SJSA1 (cell line): ENCODE measurements at regions not wholly inside any gene's neighbourhood (a gene's known extent, or its start where the extent isn't known, plus 50 kb on each side); places are given as distances from the start of the nearest gene placed in this dataset.
"Not testable (repeated sequence)": the region's sequence is repeated elsewhere in the genome, so short reads cannot be mapped to it uniquely, and the experiment has no call there.

Source experiments
- DNase-seq, 2 experiments: peaks; one replicate each; pipeline ENCODE4 v3.0.0-alpha.2; 2015 to 2020; ENCODE audit warnings: low spot score in 2 of 2, low read depth in 1 of 2
- H3K27ac ChIP-seq: fragments of 250-450 bp; sonication (Bioruptor Pico); 2 replicates; pipeline ENCODE4 v1.5.1; 2020; ENCODE audit warnings: mild to moderate bottlenecking, moderate library complexity
- H3K27me3 ChIP-seq: fragments of 250-450 bp; sonication (Bioruptor Pico); replicated peaks from 2 replicates; pipeline ENCODE4 v1.5.1; 2020; ENCODE audit warnings: mild to moderate bottlenecking, moderate library complexity
- H3K36me3 ChIP-seq: fragments of 250-450 bp; sonication (Bioruptor Pico); 2 replicates; pipeline ENCODE4 v1.5.1; 2020; ENCODE audit warnings: mild to moderate bottlenecking
- H3K4me1 ChIP-seq: fragments of 250-450 bp; sonication (Bioruptor Pico); replicated peaks from 2 replicates; pipeline ENCODE4 v1.6.1; 2021; ENCODE audit warnings: mild to moderate bottlenecking
- H3K4me3 ChIP-seq: fragments of 250-450 bp; sonication (Bioruptor Pico); 2 replicates; pipeline ENCODE4 v1.5.1; 2020; ENCODE audit warnings: mild to moderate bottlenecking
- H3K9me3 ChIP-seq: fragments of 250-450 bp; sonication (Bioruptor Pico); replicated peaks from 2 replicates; pipeline ENCODE4 v1.5.1; 2020; ENCODE audit warnings: mild to moderate bottlenecking

DNA sequence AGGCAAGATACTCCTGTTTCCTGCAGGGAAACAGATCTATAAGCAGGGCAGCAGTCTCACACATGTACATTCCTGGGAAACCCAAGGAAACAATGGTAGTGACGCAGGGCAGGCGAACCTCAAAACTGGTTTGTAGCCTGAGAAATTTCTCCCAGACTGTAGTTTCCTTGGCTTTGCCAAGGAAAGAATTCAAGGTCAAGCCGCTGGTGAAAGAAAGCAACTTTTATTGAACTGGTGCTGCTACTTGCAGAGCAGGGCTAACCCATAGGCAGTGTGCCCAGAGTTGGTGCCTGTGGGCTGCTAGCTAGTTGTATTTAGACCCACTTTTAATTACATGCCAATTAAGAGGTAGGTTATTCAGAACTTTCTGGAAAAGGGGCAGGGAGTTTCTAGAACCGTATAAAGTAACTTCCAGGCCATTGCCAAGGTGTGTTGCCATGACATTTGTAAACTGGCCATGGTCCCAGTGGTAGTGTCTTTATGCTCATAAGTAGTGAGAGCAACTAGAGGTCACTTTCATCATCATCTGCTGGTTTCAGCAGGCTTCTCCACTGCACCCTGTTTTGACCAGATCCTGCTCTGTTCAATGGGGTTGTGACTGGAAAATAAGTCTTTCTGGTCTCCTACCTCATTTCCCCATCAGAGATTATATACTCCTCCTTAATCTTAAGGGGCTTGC lies 89.7 kb downstream of the PPIAL4C start:
- not testable (repeated sequence) for H3K27me3 ChIP-seq, DNase-seq, H3K9me3 ChIP-seq, H3K4me3 ChIP-seq, H3K36me3 ChIP-seq, H3K4me1 ChIP-seq, H3K27ac ChIP-seq

DNA sequence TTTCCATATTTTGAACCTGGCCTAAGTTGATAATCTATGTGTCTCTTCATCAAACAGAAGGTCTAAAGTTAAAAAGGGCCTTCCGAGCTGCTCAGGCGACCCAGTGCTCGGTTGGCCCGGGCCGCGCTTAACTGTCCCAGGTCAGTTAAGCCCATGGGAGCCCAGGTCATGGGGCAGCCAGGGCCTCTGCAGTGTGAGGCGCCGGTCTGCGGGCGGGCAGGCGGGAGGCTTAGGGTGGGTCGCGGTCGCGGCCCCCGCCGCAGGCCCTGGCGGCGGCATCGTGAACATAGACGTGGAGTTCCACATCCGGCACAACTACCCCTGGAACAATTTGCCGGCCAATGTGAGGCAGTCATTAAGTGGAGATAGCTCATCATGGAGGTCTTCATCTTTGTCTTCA lies 91.3 kb downstream of the PPIAL4C start:
- not testable (repeated sequence) for H3K27ac ChIP-seq, H3K36me3 ChIP-seq, H3K4me1 ChIP-seq, H3K9me3 ChIP-seq, H3K4me3 ChIP-seq, DNase-seq, H3K27me3 ChIP-seq

DNA sequence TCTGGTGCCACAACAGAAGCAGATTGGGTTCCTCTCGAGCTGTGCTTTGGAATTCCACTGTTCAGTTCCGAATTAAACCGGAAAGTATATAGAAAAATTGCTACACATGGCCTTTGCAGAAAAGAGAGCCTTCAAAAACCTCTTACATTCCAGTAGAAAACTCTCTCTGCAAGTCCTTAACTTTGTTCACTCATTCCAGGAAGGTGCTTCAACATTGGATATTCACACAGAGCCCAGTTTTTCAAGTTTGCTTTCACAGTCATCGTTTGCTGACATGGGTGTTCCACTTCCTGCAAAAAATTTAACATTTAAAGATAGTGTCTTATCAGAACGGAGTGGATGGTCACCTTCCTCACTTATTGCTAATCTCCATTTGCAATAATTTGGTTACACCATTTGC lies 93.7 kb downstream of the PPIAL4C start:
- H3K27me3 ChIP-seq, H3K36me3 ChIP-seq, H3K4me3 ChIP-seq, H3K4me1 ChIP-seq, H3K9me3 ChIP-seq, DNase-seq, H3K27ac ChIP-seq: not testable (repeated sequence)

DNA sequence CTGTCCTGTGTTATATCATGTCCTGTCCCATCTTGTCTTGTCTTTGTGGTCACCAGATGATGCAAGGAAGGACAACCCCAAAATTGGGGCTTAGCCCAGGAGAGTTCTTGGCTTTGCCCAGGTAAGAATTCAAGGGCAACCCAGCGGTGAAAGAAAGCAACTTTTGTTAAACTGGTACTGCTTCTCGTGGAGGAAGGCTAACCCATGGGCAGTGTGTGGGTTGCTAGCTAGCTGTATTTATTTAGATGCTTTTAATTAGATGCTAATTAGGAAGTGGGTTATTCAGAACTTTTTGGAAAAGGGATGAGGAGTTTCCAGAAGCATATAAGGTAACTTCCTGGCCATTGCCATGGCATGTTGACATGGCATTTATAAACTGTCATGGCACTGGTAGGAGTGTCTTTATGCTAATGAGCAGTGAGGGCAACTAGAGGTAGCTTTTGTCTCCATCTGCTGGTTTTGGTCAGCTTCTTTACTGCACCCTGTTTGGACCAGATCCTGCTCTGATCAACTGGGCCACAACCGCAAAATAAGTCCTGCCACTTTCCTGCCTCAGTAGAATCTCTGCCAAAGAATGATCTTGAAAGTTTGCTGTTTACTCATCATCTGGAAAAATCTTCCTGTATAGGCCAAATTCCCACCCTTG lies 95.8 kb upstream of the FCGR1A start:
- not testable (repeated sequence) for DNase-seq, H3K9me3 ChIP-seq, H3K27ac ChIP-seq, H3K4me1 ChIP-seq, H3K36me3 ChIP-seq, H3K27me3 ChIP-seq, H3K4me3 ChIP-seq

DNA sequence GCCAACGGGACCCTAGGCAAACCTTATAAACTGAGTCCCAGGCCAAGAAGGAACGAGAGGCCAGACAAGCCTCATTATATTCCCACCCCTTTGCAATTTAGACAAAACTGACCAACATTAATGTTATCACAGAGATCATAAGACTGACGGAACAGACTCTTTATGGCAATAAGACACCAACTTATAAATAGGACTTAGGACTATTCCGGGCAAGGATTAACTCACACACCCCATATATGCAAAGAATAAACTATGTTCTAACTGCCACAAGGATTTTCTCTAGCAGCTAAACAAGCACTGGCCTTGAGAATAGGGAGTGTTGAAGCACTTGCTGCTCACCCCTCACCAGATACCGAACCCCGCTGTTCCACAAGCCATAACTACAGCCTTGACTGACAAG lies 91.1 kb upstream of the FCGR1A start:
- DNase-seq, H3K27me3 ChIP-seq: not testable (repeated sequence)

DNA sequence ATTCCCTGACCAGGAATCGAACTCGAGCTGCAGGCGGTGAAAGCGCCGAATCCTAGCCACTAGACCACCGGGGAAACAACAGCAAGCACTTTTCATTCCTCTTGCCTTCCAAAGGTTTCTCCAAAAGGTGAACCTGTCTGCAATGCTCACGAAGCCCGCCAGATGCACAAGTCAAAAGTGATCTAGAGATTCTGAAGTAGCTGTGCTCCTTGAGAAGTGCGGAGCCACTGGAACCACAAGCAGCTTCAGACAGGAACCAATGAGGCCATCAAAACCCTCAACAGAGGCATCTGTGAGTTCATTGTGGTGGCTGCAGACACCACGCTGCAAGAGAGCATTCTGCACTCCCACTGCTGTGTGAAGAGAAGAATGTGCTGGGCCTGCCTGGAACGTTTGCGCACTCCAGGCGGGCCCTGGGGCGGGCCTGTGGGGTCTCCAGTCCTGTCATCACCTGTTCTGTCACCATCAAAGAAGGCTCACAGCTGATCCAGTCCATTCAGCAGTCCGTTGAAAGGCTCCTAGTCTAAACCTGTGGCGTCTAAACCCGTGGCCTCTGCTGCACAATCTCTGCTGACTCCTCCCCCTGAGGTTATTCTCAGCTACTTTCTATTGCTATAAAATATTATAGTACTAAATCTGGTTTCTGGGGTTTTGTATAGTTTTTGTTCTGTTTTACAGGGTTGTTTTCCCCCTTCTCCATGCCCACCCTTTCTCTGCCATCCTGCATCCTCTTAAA lies 89.5 kb upstream of the FCGR1A start:
- H3K27me3 ChIP-seq, H3K9me3 ChIP-seq, H3K4me3 ChIP-seq, H3K4me1 ChIP-seq, H3K27ac ChIP-seq, DNase-seq, H3K36me3 ChIP-seq: not testable (repeated sequence)

More for the DNA sequence above, 91.1 kb upstream of the FCGR1A start:
- not testable (repeated sequence) for H3K4me3 ChIP-seq, H3K36me3 ChIP-seq, H3K9me3 ChIP-seq, H3K4me1 ChIP-seq, H3K27ac ChIP-seq

DNA sequence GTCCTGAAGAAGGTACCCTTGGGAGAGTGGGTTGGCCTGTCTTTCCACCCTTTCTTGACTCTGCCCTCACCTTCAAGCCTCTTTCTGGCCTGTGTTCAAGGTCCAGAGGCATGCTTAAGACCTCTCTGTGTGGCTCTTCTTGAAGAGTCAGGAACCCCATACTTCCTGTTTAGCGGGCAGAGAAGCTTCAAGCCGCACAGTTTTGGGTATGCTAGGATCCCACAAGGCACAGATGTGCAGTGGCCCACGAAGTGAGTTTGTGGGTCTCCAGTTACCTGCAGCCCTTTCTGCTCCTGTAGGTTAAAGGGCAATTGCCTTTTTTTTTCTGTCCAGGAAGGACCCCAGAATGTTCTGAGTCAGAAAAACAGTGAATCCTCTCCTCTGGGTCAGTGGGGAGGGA lies 87.4 kb upstream of the FCGR1A start:
- not testable (repeated sequence) for DNase-seq, H3K4me3 ChIP-seq, H3K27me3 ChIP-seq, H3K27ac ChIP-seq, H3K4me1 ChIP-seq, H3K9me3 ChIP-seq, H3K36me3 ChIP-seq

DNA sequence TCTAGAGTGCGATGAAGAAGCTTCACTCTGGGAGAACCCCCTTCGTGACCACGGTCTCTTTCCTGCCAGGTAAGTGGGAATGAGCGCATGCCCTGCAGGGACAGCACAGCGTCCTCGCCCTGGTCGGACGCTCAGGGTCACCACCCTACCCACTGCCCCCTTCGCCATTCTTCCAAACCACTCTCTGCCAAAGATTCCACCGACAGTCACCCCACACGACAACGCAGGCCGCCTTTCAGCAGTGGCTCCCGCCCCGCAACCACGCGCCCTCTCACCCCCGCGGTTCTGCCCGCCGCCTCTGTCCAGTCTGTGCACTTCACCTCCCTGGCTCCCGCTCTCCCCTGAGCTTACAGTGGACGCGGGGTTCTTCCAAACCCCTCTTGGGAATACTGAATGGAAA lies 82.3 kb upstream of the FCGR1A start:
- H3K4me3 ChIP-seq, DNase-seq: not testable (repeated sequence)

DNA sequence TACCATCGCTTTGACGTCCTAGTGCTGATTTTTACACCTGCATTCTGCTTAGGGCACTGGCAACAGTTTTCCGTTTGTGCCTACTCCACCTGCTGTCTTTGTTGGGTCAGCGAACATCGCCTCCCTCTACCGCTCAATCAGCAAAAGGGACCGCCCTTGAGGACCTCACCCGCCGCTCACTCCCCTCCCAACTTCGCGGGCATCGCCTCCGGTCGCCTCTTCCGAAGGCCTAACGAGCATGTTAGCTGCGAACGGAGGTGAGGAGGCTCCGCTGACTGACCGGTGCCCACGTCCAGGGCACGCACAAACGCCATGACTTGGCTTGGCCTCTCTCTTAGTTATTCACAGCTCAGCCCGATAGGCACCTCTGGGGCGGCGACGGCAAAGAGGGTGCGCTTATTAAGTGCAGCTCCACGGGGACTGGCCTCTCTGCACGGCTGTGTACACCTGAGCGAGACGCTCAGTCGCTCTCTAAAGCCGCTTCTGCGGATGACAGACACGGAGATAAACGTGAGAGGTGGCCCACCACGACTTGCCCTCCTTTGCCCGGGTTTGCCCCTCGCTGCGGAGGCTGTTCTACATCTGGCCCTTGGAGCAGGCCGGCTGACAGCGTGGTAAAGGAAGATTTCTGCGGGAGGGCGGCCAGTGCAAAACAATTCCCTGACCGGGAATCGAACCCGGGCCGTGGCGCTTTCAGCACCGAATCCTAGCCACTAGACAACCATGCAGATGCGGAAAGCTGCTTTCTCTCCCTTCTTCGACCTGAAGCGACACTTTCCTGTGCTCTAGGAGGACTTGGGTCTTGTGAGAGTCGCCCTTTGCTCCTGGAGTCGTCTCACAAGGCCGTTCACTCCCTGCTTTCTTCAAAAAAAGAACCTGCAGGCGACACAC lies 81.6 kb upstream of the FCGR1A start:
- H3K9me3 ChIP-seq, H3K27ac ChIP-seq, H3K4me3 ChIP-seq, H3K36me3 ChIP-seq, H3K27me3 ChIP-seq, DNase-seq, H3K4me1 ChIP-seq: not testable (repeated sequence)

More for the DNA sequence above, 82.3 kb upstream of the FCGR1A start:
- not testable (repeated sequence) for H3K27ac ChIP-seq, H3K9me3 ChIP-seq, H3K4me1 ChIP-seq, H3K27me3 ChIP-seq, H3K36me3 ChIP-seq

DNA sequence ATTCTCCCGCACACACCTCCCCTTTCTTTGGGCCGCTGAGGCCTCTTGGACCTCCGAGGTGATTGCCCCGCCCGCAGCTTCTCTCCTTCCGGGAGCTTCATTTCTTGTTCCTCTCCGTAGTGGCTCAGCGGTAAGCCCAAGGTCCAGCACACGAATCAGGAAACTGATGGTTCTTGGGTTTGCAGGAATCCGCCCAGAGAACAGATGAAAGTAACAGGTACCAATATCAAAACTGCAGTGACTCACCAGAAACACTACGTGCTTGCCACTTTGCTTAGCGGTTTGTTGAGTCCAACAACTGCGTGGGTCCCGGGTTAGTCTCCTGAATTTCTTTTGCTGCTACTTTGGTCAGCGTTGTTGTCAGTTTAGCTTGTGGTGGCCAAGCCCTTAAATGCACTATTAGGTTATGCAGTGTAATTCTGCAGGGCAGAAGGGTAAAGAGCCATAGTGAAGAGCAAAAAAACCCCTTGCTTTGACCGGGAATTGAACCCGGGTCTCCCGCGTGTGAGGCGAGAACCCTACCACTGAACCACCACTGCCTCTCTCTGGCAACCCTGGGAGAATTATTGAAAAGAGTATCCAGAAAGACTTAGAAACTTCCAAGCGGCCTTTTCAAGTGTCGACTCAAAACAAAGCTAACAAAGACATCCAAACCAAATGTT lies 74.2 kb upstream of the FCGR1A start:
- peak; percentile 49 to 72 for DNase-seq
- H3K4me3 ChIP-seq, H3K4me1 ChIP-seq, H3K36me3 ChIP-seq, H3K9me3 ChIP-seq, H3K27ac ChIP-seq, H3K27me3 ChIP-seq: not testable (repeated sequence)

DNA sequence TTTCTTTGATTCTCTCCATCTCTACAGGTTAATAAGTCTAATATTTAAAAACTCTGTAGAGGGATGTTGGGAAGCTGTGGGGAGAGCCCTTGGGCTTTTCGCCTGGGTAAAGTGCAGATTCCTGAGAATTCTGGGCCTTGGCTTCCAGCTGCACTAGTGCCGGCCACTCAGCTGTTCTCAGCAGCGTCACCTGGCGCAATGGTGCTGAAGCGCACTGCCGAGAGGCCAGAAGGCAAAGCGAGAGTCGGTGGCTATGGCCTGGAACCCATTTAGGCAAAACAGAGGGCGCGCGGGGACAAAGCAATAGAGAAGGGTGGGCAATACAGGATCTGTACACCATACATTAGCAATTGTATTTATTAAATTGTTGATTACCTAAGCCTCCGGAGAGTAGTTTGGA lies 70.8 kb upstream of the FCGR1A start:
- H3K4me3 ChIP-seq, DNase-seq, H3K9me3 ChIP-seq, H3K27ac ChIP-seq, H3K36me3 ChIP-seq, H3K27me3 ChIP-seq, H3K4me1 ChIP-seq: not testable (repeated sequence)

DNA sequence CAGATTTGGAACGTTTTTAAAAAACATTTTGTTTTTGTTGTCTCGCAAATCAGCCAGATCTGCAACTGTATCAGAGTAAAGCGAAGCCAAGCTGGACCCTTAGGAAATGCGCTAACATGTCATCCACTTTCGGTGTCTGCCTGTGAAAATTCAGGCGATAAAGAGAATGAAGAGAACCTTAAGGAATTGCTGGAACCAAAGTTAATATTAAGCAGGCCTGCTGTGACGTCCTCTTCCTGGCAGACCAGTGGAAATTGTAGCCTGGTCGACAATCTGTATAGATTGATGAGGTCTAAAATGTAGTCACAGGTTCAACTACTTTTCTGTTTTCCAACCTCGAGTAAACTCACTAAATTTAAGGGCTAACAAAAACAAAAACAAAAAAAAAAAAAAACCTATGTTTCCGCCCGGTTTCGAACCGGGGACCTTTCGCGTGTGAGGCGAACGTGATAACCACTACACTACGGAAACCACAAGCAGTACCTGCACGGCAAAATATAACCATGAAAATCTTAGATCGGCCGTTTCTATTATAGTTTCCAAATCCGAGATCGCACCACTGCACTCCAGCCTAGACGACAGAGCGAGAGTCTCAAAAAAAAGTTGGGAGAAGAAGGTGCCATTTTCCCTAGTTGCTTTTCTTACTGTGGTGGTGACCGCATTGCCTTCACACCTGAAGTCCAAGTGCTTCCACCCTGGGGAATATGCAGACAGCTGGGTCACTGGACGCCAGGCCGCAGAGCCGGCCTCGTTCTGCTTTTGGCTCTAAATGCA lies 70.2 kb upstream of the FCGR1A start:
- not testable (repeated sequence) for H3K27ac ChIP-seq, H3K4me3 ChIP-seq, H3K9me3 ChIP-seq, H3K4me1 ChIP-seq, H3K36me3 ChIP-seq, H3K27me3 ChIP-seq
- DNase-seq = peak in 1 of 2 experiments; percentile 16

DNA sequence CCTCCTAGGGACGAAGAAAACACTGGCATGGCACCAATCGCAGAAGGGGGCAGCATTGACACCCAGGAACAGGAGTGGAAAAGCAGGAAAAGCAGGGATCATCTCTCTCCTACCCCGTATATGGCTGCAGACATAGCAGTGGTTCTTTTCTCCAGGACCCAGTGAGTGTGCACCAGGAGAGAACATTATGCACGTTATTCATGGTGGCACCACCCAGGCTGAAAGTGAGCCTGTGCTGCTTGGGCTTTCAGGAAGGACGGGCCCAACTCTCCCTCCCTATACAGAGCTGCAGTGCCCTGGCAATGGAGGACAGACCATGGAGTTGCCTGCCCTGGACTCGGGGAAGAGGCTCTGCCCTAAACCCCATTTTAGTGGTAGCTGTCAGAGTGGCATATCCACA lies 69.0 kb upstream of the FCGR1A start:
- not testable (repeated sequence) for H3K27ac ChIP-seq, H3K4me3 ChIP-seq, H3K4me1 ChIP-seq, H3K36me3 ChIP-seq, DNase-seq, H3K9me3 ChIP-seq, H3K27me3 ChIP-seq
